OCI-LY1 (cell line): ENCODE measurements at regions not wholly inside any gene's neighbourhood (a gene's known extent, or its start where the extent isn't known, plus 50 kb on each side); places are given as distances from the start of the nearest gene placed in this dataset.

Experiments
- H2AFZ ChIP-seq: fragments of 200-600 bp; sonication (generic), shearing (Covaris generic); 2 replicates; pipeline ENCODE4 v1.6.0; 2014; ENCODE audit warnings: antibody characterized with exemption, mild to moderate bottlenecking, low read length
- H3F3A ChIP-seq: fragments of 200-600 bp; sonication (generic), shearing (Covaris generic); 2 replicates; pipeline ENCODE4 v1.6.0; 2014; ENCODE audit warnings: mild to moderate bottlenecking, antibody characterized with exemption, low read length, moderate library complexity; ENCODE audit not compliant: insufficient read depth
- H3K27ac ChIP-seq: fragments of 200-600 bp; sonication (generic); 2 replicates; pipeline ENCODE4 v1.5.1; 2014; ENCODE audit warnings: low read length, mixed run types, mild to moderate bottlenecking, low read depth; ENCODE audit not compliant: poor library complexity, severe bottlenecking
- H3K27me3 ChIP-seq: fragments of 200-600 bp; sonication (generic); 2 replicates; pipeline ENCODE4 v1.6.0; 2014; ENCODE audit warnings: antibody characterized with exemption, mild to moderate bottlenecking, low read length, moderate library complexity; ENCODE audit not compliant: insufficient read depth
- H3K36me3 ChIP-seq: fragments of 200-600 bp; sonication (generic); 2 replicates; pipeline ENCODE4 v1.6.1; 2014; ENCODE audit warnings: mild to moderate bottlenecking, antibody characterized with exemption, low read length, moderate library complexity, mixed read lengths; ENCODE audit not compliant: insufficient read depth
- H3K4me1 ChIP-seq: fragments of 200-600 bp; sonication (generic); 2 replicates; pipeline ENCODE4 v1.5.1; 2014; ENCODE audit warnings: mild to moderate bottlenecking, low read length, moderate library complexity; ENCODE audit not compliant: insufficient read depth, severe bottlenecking
- H3K4me2 ChIP-seq: fragments of 200-600 bp; sonication (generic), shearing (Covaris generic); 2 replicates; pipeline ENCODE4 v1.6.1; 2014; ENCODE audit warnings: low read length
- H3K4me3 ChIP-seq: fragments of 200-600 bp; sonication (generic); 2 replicates; pipeline ENCODE4 v1.5.1; 2014; ENCODE audit warnings: low read length, low read depth, mild to moderate bottlenecking, mixed read lengths; ENCODE audit not compliant: poor library complexity, severe bottlenecking
- H3K79me2 ChIP-seq: fragments of 200-600 bp; shearing (Covaris generic); 2 replicates; pipeline ENCODE4 v1.6.1; 2016; ENCODE audit warnings: mixed run types, low read length, mixed read lengths; ENCODE audit not compliant: insufficient read depth
- H3K9ac ChIP-seq: fragments of 200-600 bp; sonication (generic), shearing (Covaris generic); 2 replicates; pipeline ENCODE4 v1.6.1; 2014; ENCODE audit warnings: mild to moderate bottlenecking, low read length, mixed read lengths
- H3K9me2 ChIP-seq: fragments of 200-600 bp; sonication (generic), shearing (Covaris generic); 2 replicates; pipeline ENCODE4 v1.6.1; 2014; ENCODE audit warnings: low read depth, mild to moderate bottlenecking, low read length, mixed read lengths
- H3K9me3 ChIP-seq: fragments of 200-600 bp; shearing (Covaris generic); 2 replicates; pipeline ENCODE4 v1.6.1; 2014; ENCODE audit warnings: low read length, mixed read lengths
- H4K20me1 ChIP-seq: fragments of 200-600 bp; sonication (generic), shearing (Covaris generic); 2 replicates; pipeline ENCODE4 v1.6.0; 2016; ENCODE audit warnings: mild to moderate bottlenecking, low read length; ENCODE audit not compliant: insufficient read depth
- CTCF ChIP-seq: fragments of 200-600 bp; sonication (generic), shearing (Covaris generic); IDR thresholded peaks from 2 replicates; pipeline ENCODE4 v1.5.1; 2017; ENCODE audit warnings: mild to moderate bottlenecking, antibody characterized with exemption, low read length, moderate library complexity, mixed read lengths
- EZH2 ChIP-seq: fragments of 200-600 bp; sonication (generic), shearing (Covaris generic); IDR thresholded peaks from 2 replicates; pipeline ENCODE4 v1.8.0; 2017; ENCODE audit warnings: borderline replicate concordance, mixed run types, mild to moderate bottlenecking, antibody characterized with exemption, low read length, moderate library complexity, mixed read lengths

DNA sequence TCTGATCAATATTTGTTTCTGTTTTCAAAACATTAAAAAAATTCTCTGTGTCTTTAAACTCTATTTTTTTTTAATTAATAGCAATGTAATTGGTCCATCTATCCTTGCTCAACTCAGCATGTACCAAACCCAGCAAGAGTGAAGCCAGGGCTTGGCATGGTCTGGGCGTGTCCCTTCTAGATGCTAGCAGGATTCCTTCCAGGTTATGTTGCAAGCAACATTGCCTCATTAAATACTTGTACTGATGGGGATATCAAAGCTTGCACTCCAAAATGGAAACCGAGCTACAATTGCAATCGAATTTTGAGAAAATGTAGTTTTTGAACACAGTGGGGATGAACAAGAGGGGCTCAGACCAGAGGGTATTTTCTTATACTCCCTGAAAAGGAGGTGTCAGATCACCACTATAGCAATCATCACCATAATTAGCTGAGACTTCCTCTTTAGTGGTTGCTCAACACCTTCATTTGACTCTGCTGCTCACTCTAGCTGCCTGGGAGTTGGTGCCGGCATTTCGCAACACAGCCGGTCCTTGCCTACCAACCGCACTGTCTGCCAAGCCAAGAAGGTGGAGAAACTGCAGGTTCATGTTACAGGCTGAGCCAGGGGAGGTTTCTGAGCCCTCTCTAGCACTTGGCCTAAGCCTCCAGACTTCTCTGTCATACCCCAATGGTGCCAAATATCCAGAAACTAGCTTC, 67.8 kb upstream of the RALGAPA2 start:
- Histone ChIP-seq H3F3A (no peaks in the 10 kb centered on the region), H3K79me2 (no peaks in the 10 kb centered on the region), H3K27ac (no peak overlapping the region), H3K4me3 (no peak overlapping the region), H3K9me3 (no peaks in the 10 kb centered on the region), H3K9me2 (no peaks in the 10 kb centered on the region), H3K4me2 (no peak overlapping the region), H2AFZ (no peak overlapping the region), H3K36me3 (no peaks in the 10 kb centered on the region), H3K4me1 (no peaks in the 10 kb centered on the region), H3K27me3 (0 out of 2 replicates have a peak, but pooled peaks cover 8% of the 10 kb centered on the region), H4K20me1 (no peaks in the 10 kb centered on the region), H3K9ac (no peak overlapping the region)
- TF ChIP-seq EZH2 = no peak
- no peak for TF ChIP-seq CTCF

DNA sequence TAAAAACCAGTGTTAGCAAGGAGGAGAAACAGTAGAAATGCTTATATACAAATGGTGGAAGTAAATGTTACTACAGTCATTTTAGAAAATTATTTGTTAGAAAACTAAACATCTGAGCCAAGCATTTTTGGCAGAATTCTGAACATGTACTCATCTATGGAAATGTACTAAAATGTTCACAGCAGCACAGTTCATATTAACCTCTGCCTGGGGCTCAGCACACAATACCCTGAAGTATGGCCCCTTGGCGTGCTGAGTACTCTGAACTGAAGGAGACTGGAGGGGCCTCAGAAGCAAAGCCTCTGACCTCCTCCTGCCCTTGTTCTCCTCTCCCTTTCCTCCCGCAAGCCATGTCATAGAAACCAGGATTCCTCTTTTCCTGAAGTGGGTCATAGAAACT, 66.2 kb upstream of the RALGAPA2 start:
- no peak for TF ChIP-seq CTCF
- TF ChIP-seq EZH2 = no peak
- H3K79me2 ChIP-seq = no peaks in the 10 kb centered on the region
- H3K27ac ChIP-seq = no peak overlapping the region
- H3K4me3 ChIP-seq = no peak overlapping the region
- no peak overlapping the region for H3K4me2 ChIP-seq
- no peaks in the 10 kb centered on the region for H4K20me1 ChIP-seq
- H3K9me3 ChIP-seq = no peaks in the 10 kb centered on the region
- H3K4me1 ChIP-seq = no peaks in the 10 kb centered on the region
- no peaks in the 10 kb centered on the region for H3K9me2 ChIP-seq
- no peak overlapping the region for H3K9ac ChIP-seq
- no peak overlapping the region for H2AFZ ChIP-seq
- 0 out of 2 replicates have a peak, but pooled peaks cover 8% of the 10 kb centered on the region for H3K27me3 ChIP-seq
- no peaks in the 10 kb centered on the region for H3F3A ChIP-seq
- H3K36me3 ChIP-seq = no peaks in the 10 kb centered on the region

GRCh38 chr20:20772497-20773085, 60.1 kb upstream of the RALGAPA2 start:
- Histone ChIP-seq H3K27ac (no peak overlapping the region), H3K27me3 (no peaks in the 10 kb centered on the region), H2AFZ (no peak overlapping the region), H3F3A (no peaks in the 10 kb centered on the region), H3K9me3 (no peaks in the 10 kb centered on the region), H3K4me2 (no peak overlapping the region), H3K4me3 (no peak overlapping the region), H3K9ac (no peak overlapping the region), H3K9me2 (no peaks in the 10 kb centered on the region), H3K4me1 (no peaks in the 10 kb centered on the region), H3K79me2 (no peaks in the 10 kb centered on the region), H3K36me3 (no peaks in the 10 kb centered on the region), H4K20me1 (no peaks in the 10 kb centered on the region)
- no peak for TF ChIP-seq EZH2
- TF ChIP-seq CTCF = no peak
